Skin epidermis (tissue), 12 donors: ENCODE measurements at regions not wholly inside any gene's neighbourhood (a gene's known extent, or its start where the extent isn't known, plus 50 kb on each side); places are given as distances from the start of the nearest gene placed in this dataset.
"Not testable (repeated sequence)": the region's sequence is repeated elsewhere in the genome, so short reads cannot be mapped to it uniquely, and the experiment has no call there.

ENCODE experiments used
- H3K27ac ChIP-seq, 21 experiments: fragments of 200-600 bp; sonication (generic) in 11 of 21; one replicate each; pipeline ENCODE4 v1.5.0; 2020; ENCODE audit warnings: mild to moderate bottlenecking in 3 of 21, inconsistent platforms in 2 of 21, moderate library complexity in 2 of 21
- H3K4me3 ChIP-seq, 7 experiments: fragments of 200-600 bp; sonication (generic) in 2 of 7; one replicate each; pipeline ENCODE4 v1.5.0; 2020; ENCODE audit warnings: inconsistent platforms in 2 of 7, mild to moderate bottlenecking in 2 of 7, moderate library complexity in 1 of 7

DNA sequence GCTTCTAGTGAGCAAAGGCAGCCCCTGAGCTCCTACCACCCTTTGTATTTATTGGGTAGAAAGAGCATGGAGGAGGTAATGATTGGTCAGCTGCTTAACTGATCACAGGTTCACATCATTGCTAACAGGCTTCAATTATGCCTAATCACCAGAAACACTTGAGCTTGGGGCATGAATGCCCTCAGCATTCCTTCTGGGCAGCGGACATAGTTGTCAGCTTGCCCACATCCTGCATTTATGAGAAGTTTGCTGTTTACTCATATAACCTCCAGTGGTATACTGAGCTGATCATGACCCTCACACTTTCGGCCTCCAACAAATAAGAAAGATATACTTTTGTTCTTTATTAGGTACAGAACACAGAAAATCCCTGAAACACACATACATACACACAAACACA is 140.3 kb upstream of the ODAD2 start:
- Histone ChIP-seq H3K4me3 (no peak overlapping the region), H3K27ac (no peak overlapping the region)

DNA sequence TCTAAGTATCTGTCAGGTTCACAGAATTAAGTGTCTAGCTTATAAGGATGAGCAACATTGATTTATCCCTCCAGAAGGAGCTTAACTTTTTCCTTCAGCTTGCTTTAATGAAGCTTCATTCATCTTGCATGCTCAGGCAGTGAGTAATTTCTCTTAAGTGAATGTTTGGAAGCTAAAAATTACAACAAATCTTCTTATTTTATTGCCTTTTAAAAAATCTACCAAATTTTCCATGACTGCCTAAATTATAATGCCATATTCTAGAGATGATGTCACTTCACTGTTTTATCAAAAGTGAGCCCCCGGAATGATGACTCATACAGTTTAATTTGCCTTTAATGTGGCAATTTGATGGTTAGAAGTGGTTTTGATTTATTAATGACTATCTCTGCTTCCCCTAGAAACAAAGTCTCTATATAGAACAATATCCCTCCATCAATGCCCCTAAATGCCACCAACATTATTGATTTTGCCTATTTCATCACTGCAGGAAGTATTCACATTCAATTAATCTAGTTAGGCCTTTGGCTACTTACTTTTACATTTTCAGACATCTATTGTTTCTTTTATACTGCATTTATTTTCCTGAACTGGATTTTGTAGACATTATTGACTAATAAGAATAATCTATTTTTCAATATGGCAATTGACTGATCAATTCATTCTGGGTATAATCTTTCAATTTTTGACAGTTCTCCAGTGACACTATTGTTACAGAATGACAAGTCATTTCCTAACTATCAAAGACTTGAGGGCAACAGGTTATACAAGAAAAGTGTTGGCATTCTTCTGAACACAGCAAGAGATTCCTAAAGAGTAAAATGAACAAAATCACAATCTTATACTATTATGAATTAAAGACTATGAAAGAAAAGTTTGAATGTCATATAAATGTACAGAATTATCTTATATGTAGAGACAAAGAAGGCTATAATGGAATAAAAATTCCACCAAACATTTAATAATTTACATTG is 139.3 kb upstream of the ODAD2 start:
- H3K27ac ChIP-seq = no peak overlapping the region
- no peak overlapping the region for H3K4me3 ChIP-seq

DNA sequence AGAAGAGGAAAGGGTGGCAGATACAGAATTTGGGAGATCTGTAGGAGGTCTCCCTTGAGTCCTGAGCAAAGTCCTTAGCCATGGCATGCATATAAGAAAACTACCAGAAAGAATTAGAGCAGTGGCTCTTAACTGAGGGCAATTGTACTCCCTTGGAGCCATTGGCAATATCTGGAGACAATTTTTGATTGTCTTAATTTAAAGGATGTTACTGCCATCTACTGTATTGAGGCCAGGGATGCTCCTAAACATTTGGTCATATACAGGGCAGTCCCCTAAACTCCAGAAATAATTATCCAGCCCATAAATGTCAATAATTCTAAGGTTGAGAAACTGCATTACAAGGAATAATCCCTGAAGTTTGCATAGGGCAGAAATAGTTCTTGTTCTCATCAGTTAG is 136.4 kb upstream of the ODAD2 start:
- H3K4me3 ChIP-seq = no peak overlapping the region

DNA sequence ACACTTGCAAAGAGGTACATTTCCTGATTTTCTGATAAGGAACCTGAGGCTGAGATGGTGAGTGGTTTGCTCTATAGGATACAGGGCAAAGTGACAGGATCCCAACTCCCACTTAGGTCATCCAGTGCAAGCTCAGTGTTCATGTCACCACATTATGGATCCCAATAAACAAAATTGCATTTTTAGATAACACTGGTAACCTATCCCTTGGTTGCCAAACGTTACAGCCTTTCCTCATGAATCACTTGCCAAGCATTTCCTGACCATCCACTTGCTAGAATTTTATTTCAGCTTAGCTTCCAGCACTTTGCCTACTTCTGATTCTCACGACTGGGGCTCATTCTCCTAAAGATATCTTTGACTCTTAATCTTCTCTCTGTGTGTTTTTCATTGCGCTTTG is 131.4 kb upstream of the ODAD2 start:
- no peak overlapping the region for H3K4me3 ChIP-seq
- H3K27ac ChIP-seq = no peak overlapping the region

More for the DNA sequence above, 136.4 kb upstream of the ODAD2 start:
- H3K27ac ChIP-seq = no peak overlapping the region

DNA sequence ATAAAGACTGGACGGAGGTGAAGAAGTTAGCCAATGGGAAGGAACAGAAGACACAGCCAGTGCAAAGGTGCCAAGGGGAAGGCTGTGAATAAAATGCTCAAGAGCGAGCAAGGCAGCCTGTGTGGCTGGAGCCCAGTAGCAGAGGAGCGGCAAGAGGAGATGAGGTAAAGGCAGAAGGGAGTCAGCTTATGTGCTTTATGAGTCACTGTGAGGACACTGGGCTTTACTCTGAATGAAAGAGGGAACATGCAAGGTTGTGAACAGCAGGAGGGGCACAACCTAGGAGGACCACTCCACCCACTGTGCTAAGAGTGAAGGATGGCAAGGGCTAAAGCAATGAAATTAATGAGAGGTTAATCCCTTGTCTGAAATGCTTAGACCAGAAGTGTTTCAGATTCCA is 129.0 kb upstream of the ODAD2 start:
- H3K4me3 ChIP-seq = no peak overlapping the region

DNA sequence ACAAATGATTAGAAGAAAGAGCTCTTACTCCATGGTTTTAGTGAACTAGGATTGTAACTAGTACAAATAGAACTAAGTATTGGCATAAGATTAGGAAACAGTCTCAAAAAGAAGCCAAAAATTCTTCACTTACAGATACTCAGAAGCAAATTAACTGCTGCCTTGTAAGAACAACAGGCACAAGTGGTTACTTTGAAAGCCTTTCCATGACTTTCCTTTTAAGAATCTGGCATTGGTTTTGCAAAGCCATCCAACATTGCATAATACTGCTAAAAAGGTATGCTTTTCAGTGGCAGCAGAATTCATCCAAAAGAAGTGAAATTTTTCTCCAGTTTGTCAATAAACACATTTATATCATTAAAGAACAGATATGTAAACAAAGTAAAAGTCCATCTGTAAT is 126.8 kb upstream of the ODAD2 start:
- H3K27ac ChIP-seq = no peak overlapping the region
- H3K4me3 ChIP-seq = no peak overlapping the region

More for the DNA sequence above, 129.0 kb upstream of the ODAD2 start:
- no peak overlapping the region for H3K27ac ChIP-seq

DNA sequence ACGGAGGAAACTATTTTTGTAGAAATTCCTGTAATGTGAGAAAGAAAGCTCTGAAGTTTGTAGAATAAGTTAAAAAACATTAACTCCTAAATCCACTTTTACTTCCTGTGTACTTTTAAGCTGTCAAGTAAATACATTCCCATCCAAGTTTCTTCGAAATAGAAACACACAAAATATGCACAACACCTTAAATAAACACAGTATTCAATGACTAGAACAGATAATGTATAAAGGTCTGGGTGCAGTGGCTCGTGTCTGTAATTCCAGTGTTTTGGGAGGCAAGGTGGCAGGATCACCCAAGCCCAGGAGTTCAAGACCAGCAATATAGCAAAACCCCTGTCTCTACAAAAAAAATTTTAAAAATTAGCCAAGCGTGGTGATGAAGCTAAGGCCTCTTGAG is 121.9 kb upstream of the ODAD2 start:
- Histone ChIP-seq H3K27ac (no peak overlapping the region), H3K4me3 (no peak overlapping the region)

DNA sequence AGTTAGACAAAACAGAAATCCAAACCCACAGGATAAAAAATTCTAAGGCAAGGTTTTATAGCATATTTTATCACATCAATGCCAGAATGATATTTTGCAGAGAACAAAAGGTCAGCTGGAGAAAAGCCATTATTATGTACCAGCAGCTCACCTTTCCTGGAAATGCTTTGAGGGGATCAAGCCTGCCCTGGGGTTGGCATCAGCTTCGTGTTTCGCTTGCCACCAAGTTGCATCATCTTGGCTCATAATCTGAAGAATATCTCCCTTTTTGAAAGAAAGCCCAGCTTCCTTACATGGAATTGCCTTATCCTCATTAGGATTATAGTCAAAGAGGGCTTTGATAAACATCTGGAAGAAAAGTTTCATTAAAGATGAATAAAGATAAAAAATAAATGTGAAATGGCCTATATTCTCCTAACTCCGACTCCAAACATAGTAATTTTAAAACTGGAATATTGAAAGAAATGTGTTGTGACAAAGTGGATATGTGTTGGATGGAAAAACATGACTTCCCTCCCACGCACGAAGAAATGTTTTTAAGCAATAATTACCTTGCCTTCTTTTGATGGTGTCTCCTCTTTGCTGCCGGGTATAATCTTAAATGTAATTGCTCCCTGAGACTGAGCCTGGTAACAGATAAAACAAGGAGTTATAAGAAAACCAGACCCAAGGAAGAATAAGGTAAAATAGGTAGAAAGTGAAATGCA is 121.3 kb upstream of the ODAD2 start:
- no peak overlapping the region for H3K27ac ChIP-seq
- no peak overlapping the region for H3K4me3 ChIP-seq

DNA sequence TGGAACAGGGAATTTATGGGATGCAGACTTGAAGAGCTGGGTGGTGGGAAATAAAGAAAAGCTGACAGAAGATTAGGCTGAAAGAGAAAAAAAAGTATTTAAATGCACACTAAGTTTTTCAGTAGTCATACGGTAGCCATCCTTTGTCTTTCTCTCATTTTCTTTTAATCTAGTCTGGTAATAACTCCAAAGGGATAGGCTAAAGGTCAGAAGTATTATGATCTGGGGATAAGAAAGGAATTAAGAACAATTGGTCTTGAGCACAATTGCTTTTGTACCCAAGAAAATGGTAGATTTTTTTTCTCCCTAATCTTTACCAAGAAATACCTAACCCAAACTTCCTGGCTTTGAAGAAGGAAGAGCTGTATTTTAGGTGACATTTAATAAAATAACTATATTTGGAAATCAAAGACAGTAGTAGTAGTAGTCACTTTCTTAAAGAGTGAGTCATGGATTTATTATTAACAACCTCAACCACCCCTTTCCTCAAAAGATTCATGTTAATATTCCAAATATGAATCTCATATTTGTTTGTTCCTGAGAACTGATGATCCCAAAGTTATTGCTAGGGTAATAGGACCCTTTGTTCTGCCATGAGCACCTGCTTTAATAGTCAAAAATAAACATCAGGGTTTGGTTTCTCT is 120.2 kb upstream of the ODAD2 start:
- Histone ChIP-seq H3K27ac (no peak overlapping the region), H3K4me3 (no peak overlapping the region)

DNA sequence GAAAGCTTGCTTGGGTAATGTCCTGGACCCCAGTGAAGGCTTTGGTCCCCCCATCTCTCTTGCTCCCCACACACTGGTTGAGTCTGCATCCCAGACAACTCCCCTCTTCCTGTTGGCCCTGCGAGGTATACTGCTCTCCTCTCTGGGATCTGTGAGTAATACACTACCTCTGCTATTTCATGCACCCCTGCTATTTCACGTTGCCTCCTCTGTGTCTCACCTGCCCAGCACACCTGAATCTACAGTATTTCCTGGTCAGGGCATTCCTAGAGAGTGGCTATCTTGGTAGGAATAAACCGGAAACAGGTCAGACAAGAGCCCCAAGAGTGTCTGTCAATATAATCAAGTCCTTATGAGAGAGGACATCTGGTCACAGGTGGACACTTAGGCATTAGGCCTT is 114.3 kb upstream of the ODAD2 start:
- H3K4me3 ChIP-seq = no peak overlapping the region
- H3K27ac ChIP-seq = no peak overlapping the region

DNA sequence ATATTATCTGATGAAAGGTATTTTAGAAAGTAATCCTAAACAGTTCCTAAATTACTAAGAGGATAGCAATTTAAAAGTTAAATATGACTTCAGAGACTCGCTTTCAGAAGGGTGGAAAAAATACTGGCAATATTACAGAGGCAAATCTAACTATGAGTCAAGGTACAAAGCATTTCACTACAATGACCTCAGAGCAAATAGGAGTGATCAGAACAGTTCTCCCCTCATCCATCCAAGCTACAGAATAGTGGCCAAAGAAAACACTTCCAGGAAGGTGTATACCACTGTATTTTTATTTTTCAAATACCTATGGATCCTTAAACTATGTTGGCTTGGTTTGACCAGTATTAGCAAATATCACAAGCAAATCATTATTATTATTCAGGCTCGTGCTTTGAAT is 112.8 kb upstream of the ODAD2 start:
- Histone ChIP-seq H3K4me3 (no peak overlapping the region), H3K27ac (no peak overlapping the region)

DNA sequence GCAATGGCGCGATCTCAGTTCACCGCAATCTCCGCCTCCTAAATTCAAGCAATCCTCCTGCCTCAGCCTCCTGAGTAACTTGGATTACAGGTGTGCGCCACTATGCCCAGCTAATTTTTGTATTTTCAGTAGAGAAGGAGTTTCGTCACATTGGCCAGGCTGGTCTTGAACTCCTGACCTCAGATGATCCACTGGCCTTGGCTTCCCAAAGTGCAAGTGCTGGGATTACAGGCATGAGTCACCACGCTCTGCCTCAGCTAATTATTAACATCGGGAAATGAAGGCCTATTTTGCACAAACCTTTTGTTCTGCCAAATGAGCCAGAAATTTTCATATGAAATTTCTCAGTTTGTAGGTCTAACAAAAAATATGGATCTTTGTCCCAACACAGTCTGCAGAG is 106.7 kb upstream of the ODAD2 start:
- Histone ChIP-seq H3K4me3 (no peak overlapping the region), H3K27ac (no peak overlapping the region)

DNA sequence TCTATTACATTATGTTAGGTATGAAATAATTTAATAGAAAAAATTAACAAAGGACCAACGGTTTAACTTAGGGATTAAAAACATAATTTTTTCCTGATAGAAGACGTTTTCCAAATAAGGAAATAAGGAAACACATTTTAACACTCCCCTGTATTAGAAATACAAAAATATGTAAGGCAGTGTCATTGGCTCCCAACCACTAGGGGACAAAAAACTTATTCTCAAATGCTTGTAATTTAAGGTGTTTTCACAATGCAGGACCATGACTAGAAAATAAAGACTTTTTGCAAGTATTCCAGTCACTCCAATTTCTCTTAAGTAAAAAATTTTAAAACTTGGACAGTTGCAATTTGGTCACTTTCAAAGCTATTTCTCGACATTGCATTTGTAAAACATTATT is 98.8 kb upstream of the ODAD2 start:
- Histone ChIP-seq H3K4me3 (no peak overlapping the region), H3K27ac (no peak overlapping the region)

DNA sequence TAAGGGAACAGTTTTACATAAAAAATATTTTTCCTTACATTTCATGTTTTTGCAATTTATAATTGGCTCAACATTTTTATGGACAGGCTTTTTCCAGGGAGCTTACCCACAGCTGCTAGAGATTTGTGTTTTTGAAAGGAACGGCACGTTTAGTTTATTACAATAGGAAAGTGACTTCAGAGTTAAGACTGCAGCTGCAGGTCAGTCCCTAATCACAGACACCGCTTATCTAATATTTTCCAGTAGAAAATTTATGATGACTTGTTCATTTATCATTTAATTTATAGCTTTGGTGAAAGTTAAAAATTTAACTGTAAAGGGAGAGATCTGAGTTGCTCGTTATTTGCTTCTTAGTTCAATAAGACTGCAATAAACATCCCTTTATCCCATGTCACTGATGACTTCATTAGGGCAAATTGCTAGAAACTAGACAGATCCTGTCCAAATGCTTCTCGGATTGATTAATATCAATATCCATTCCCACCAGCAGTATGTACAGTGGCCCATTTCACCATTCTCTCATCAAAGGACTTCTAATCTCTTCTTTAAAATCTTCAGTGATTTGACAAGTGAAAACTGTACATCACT is 97.0 kb upstream of the ODAD2 start:
- H3K4me3 ChIP-seq = no peak overlapping the region
- no peak overlapping the region for H3K27ac ChIP-seq

DNA sequence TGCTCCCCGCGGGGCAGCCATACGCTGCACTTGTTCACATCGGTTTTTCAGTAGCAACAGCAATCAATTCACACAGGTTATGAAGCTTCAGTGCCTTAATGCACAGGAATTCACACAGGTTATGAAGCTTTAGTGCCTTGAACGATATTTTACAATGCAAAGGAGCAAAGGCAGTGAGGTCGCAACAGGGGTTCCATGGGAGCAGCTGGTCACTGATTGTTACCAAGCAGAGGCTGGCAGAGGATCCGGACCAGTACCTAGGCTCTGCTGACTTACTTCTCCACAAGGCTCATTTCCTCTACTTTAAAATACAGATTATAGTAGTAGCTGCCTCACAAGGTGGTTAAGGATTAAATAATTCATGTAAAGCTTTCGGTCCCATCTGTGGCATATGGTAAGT is 95.2 kb upstream of the ODAD2 start:
- H3K4me3 ChIP-seq = no peak overlapping the region
- H3K27ac ChIP-seq = no peak overlapping the region

DNA sequence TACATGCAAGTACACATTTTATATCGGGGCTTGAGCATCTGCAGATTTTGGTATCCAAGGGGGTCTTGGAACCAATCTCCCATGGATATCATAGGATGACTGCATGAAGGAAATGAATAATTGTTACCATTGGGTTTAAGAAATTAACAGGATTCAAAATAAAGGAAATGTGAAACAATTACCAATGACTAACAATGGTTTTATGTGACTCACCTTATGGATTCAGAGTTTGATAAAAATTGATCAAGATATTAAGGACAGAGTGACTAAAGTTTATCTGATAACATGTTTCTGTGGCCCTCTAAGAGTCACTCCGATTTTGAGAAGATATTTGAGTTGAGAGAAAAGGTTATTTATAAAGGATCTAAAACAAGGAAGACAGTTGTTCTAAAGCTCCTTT is 93.0 kb upstream of the ODAD2 start:
- Histone ChIP-seq H3K4me3 (no peak overlapping the region), H3K27ac (no peak overlapping the region)

DNA sequence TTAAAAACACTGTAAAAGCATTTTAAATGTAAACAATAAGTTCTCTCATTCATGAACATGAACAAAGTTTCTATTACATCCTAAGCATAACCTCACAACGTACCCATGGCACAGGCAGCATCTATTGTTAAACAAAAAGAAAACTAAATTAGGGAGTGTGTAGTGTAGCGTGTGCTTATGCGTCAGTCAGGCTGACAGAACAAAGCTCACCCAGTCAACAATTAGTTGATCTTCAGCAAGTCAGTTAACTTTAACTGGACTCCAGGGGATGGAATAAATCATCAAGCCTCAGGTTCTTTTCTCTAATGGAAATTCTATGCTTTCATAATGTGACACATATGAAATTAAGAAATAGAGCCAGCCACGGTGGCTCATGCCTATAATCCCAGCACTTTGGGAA is 91.6 kb upstream of the ODAD2 start:
- Histone ChIP-seq H3K27ac (no peak overlapping the region), H3K4me3 (no peak overlapping the region)

DNA sequence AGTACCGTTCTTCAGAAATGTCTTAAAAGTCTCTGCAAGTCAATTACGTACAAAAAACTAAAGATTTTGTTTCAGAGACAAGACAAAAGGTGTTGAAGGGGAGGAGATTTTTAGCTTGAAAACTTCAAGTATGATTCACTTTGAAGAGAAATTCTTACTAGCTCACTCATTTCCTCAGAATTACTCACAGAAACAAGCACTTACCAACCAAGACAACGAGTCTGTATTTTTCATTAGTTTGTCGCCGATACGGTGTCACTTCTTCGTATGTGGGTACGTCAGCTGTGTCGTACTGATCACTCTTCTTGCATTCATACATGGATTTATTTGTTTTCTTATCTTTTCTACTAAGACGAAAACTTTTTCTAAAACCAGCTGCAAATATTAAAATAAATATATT is 90.6 kb upstream of the ODAD2 start:
- no peak overlapping the region for H3K4me3 ChIP-seq
- H3K27ac ChIP-seq = no peak overlapping the region

DNA sequence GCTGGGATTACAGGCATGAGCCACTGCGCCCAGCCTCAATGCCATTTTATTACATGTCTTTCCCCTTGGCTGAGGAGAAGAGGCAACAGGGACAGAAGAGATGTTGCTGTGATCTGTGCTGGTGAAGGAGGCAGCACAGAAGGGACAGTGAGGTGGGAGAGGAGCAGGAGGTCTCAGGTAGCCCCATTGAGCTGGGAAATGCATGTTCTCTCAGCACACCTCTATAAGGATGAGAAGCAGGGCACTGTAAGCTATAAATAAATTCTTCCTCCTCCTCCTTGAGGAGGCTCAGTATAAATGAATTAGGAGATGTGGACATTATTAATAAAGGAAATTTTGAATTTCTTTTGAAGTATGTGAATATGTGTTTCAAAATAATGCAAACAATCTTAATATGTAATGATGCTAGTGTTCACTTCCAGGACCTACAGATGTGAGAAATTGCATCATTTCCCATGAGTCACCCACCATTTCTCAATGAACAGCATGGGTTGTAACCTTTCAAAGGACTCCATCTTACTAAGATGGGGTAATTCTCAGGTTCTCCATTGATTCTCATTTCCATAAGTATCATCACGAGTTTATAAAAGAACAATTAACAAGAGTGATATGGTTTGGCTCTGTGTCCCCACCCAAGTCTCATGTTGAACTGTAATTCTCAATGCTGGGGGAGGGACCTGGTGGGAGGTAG is 88.9 kb upstream of the ODAD2 start:
- Histone ChIP-seq H3K27ac (no peak overlapping the region), H3K4me3 (no peak overlapping the region)

DNA sequence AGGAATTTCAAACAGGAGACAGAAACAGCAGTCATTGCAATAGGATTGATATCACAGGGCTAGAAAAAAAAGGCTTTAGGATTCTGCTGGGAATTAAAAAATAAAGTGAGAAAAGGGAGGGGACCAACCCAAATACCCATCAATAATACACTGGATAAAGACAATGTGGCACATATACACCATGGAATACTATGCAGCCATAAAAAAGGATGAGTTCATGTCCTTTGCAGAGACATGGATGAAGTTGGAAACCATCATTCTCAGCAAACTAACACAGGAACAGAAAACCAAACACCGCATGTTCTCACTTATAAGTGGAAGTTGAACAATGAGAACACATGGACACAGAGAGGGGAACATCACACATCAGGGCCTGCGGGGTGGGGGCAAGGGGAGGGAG is 86.9 kb upstream of the ODAD2 start:
- not testable (repeated sequence) for H3K4me3 ChIP-seq, H3K27ac ChIP-seq
